GM03348 (cell line): ENCODE measurements at regions not wholly inside any gene's neighbourhood (a gene's known extent, or its start where the extent isn't known, plus 50 kb on each side); places are given as distances from the start of the nearest gene placed in this dataset.
"Not testable (repeated sequence)": the region's sequence is repeated elsewhere in the genome, so short reads cannot be mapped to it uniquely, and the experiment has no call there.

Experiments
- DNase-seq: peaks from one replicate; pipeline ENCODE4 v3.0.0; 2012; ENCODE audit warnings: low spot score

- no peak for DNase-seq
These were observed 206.4 kb downstream of the LRRK2 start for GRCh38 chr12:40431169-40431568.

DNA sequence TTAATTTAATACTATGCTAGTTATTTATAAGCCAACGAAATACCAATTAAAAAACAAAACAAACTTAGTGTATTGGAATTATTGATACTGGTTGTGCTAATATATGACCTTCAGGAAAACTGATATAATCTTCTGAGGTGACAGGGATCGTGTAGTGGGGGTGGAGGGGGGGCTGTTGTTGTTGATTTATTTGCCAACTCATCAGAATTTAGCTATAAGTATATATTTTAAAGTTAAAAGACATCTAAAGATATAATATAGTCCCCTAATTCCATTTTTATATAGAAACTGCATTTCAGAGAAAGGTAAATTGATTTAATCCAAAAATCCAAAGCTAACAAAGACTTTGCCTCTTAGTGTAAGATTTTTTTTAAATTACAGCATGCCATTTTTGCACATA is 210.5 kb downstream of the LRRK2 start:
- no peak for DNase-seq

DNA sequence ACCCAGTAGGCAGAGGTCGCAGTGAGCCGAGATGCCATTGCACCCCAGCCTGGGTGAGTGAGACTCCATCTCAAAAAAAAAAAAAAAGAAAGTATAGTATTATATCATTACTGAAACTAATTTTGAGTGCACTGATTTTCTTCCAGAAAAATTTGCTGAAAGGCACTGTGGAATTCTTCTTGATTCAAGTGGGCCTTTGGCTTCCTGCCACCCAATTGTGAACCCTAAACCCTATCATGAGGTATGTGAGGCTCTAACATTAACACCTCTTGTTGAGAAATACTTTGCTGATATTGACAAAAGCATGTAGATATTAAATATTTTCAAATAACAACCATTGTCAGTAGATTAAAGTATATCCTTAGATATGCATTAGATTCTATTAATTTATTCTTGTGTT is 211.2 kb downstream of the LRRK2 start:
- DNase-seq: no peak

DNA sequence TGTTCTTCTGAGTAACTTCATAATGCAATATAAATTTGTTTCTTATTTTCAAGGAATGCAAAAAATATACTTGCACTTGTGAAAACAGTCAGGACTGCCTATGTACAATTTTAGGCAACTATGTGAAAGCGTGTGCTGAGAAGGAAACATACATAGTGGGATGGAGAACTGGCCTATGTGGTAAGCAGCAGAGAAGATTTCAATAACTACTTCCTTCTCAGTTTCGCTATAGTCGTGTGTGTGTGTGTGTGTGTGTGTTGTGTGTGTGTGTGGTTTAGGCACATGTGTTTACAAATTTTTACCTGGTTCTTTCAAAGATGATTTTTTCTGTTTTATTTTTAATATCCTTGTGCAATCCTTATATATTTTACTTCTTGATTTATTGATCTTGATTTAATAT is 211.8 kb downstream of the LRRK2 start:
- DNase-seq: no peak

GRCh38 chr12:40439771-40440492 is 215.1 kb downstream of the LRRK2 start:
- no peak for DNase-seq

GRCh38 chr12:40444174-40444573 is 219.4 kb downstream of the LRRK2 start:
- DNase-seq: no peak

- DNase-seq: peak; percentile 33
These were observed 221.6 kb downstream of the LRRK2 start for GRCh38 chr12:40446385-40446784.

GRCh38 chr12:40448523-40448922 is 223.7 kb downstream of the LRRK2 start:
- not testable (repeated sequence) for DNase-seq

DNA sequence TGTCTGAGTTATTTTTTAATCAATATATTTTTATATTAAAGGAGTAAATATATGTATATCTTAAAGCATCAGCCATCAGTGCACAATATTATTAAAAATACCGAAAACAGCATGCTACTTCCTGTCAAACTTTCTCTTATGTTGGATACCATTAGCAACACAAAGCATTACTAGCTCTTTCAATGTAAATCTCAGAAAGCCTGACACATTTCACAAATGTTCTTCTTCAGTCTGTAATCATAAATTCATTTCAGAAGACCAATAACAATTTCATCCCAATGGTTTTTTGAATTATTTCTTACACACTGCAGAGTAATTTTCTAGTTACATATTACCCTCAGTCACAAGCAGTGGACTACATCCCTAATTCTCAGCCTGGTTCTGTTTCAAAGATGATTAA is 226.9 kb downstream of the LRRK2 start:
- DNase-seq: no peak

DNA sequence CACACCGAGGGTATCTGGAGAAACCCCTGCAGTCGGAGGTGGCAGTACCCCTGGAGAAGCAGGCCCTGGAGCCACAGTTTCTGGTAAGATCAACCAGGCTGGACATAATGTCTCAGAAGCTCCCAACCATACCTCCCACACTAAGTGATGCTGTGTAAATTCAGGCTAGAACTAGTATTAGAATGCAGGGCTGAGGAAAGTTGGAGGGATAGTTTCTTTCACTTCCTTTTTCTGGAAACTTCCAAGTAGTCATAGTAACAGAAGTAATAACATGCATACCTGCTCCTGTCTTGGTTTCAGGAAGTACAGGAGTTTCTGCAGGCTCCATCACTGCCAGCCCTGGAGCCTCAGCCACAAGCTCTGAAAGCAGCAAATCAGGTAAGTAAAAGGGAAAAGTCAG is 228.1 kb upstream of the CNTN1 start:
- no peak for DNase-seq

GRCh38 chr12:40469736-40470135 is 222.5 kb upstream of the CNTN1 start:
- DNase-seq: no peak

- no peak for DNase-seq
These were observed 218.3 kb upstream of the CNTN1 start for GRCh38 chr12:40473962-40474361.

GRCh38 chr12:40474630-40475029 is 217.6 kb upstream of the CNTN1 start:
- no peak for DNase-seq

GRCh38 chr12:40499856-40500255 is 192.4 kb upstream of the CNTN1 start:
- no peak for DNase-seq

GRCh38 chr12:40502322-40502721 is 189.9 kb upstream of the CNTN1 start:
- DNase-seq: no peak

GRCh38 chr12:40505327-40505726 is 186.9 kb upstream of the CNTN1 start:
- no peak for DNase-seq

DNA sequence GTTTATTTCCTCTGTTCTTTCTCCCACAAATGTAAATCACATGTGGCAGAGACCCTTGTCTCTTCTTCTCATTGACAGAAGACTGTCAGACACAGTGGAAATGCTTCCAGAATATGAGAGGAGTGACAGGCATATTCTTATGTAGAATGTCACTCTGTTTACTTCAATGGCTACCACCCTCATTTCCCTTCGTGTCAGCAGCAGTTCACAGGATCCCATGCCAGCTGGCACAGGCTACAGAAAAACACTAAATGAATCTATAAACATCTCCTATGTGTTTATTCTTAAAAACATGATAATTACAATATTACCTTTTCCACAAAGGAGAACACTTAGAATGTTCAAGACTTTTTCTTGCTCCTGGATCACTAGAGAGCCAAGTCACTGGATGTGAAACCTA is 183.8 kb upstream of the CNTN1 start:
- no peak for DNase-seq

DNA sequence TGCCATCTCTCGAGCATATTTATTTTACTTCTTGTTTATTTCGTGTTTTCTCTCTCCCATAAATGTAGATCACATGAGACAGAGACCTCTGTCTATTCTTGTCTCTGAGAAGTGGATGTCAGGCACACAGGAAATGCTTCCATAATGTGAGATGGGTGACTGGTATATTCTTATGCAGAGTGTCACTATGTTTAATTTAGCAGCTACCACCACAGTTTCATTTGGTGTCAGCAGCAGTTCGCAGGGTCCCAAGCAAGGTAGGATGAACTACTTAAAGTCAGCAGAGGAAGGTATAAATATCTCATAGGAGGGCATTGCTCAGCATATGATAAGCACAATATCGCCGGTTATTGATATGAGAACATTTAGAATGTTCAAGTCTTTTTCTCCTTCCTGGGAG is 180.9 kb upstream of the CNTN1 start:
- no peak for DNase-seq

GRCh38 chr12:40515041-40515816 is 177.0 kb upstream of the CNTN1 start:
- peak; percentile 21 for DNase-seq

DNA sequence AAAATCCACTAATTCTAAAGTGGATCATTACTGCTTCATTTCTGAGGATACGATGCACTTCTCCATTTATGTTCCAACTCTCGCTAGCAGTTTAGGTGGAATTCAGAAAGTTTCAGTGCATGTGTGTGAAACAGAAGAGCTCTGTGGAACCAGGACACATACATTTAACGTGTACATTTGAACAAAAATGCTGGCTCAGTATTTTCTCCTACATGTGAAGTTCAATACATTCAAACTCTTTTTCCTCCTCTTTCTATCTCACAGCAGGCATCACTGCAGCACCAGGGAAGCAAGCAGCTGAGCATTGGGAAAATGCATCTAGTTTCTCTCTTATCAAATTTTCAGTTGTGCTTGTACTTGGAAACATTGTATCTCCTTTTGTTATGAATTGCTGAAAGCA is 169.4 kb upstream of the CNTN1 start:
- DNase-seq: no peak

DNA sequence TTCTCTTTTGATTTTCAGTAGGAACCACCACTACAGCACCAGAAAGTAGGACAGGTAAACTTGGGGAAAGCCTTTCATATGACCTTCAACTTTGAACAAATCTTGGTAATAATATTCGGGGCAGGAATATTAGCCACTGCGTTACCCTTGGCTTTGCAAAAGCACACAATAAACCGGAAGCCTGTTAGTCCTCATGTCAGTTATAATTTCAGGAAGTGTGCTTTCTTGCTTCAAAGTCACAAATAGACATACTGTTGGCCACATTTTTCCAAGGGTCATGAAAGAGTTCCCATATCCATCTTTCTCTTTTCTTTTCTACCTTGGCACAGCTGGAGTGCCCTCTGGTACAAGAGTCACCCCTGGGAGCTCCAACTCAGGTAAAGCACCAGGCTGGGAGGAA is 167.2 kb upstream of the CNTN1 start:
- no peak for DNase-seq

DNA sequence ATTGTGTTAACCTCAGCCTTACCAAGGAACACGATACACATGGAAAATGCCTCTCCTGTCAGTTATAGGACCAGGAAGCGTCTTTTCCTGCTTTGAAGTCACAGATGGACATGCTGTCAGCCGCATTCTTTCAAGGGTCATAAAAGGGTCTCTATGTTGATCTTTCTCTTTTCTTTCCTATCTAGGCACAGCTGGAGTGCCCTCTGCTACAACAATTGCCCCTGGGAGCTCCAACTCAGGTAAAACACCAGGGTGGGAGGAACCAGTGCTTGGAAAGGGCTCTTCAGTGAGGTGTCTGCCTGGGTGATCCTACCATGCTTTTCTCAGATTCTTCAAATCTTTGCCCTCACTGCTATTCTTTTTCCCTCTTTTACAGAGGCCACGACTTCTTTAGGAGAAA is 157.4 kb upstream of the CNTN1 start:
- no peak for DNase-seq

GRCh38 chr12:40551466-40551865 is 140.8 kb upstream of the CNTN1 start:
- no peak for DNase-seq

DNA sequence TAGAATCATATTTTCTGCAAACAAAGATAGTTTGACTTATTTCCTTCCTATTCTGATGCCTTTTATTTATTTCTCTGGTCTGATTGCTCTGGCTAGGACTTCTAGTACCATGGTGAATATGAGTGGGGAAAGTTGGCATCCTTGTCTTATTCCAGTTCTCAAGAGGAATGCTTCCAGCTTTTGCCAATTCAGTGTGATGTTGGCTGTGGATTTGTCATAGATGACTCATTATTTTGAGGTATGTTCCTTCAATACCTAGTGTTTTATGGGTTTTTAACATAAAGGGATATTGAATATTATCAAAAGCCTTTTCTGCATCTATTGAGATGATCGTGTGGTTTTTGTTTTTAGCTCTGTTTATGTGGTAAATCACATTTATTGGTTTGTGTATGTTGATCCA is 139.4 kb upstream of the CNTN1 start:
- no peak for DNase-seq
